Hematopoietic multipotent progenitor cell treated with erythropoietin and hydrocortisone succinate and interleukin-3 and kit ligand, for 6 days (in vitro differentiated cells): ENCODE measurements at regions not wholly inside any gene's neighbourhood (a gene's known extent, or its start where the extent isn't known, plus 50 kb on each side); places are given as distances from the start of the nearest gene placed in this dataset.

ENCODE experiments used
- DNase-seq: peaks from one replicate; pipeline ENCODE4 v3.0.0-alpha.2; 2015

DNA sequence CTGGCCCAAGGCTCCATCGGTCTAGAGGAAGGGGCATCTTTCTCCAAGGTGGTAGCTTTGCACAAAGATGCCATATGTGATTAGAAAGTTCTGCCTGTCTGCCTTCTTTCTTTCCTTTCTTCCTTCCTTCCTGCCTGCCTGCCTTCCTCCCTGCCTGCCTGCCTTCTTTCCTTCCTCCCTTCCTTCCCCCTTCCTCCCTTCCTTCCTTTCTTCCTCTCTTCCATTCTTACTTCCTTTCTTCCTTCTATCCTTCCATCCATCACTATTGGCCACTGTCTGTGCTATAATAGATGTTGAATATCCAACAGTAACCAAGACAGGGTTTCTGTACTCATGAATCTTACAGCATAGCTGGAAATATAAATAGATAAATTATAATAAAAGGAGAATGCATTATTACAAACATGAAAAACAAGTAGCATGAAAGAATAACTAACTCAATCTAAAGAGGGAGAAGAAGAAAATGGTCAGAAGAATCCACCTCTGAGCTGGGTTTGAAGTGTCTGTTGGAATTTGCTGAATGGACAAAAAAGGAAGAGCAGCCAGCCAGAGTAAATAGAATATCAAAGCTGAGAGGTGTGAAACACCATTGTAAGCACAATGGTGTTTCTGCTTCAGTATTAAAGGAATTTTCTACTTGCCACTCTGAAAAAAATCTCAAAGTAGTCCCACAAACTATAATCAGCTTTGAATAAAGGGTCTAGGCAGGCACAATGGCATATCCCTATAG is 250.6 kb upstream of the NR5A2 start:
- no peak for DNase-seq

GRCh38 chr1:199778324-199778955 is 249.1 kb upstream of the NR5A2 start:
- DNase-seq: peak; percentile 19

GRCh38 chr1:199780091-199780490 is 247.4 kb upstream of the NR5A2 start:
- DNase-seq: no peak

DNA sequence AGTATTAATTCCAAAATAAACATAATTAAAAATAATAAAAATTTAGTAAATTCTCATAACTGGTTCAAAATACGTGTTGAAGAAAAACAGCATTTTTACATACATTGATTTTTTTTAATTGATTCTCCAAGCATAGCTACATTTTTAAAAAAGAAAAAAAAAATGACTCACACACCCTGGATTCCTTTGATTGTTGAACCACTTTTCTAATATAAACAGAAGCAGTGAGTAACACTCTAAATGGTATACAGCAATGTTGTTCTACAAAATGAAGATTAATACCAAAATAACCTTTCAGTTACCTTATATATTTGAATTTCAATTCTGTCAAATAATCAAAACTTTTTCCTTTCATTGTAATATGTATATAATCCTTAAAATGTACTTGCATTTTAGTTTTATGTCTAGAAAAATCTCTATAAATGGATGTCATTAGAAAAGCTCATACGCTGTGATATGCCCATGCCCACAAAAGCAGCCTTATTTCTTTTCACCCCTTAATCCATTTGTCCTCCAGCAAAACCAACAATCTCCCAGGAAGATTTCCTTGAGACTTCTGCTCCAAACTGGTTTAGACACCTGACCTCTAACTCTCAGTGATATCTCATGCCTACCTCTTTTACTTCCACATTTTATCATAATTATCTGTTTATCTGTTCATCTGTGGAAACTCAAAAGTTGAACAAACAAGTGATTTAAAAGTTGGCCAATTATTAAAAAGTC is 246.4 kb upstream of the NR5A2 start:
- no peak for DNase-seq

GRCh38 chr1:199784138-199784895 is 243.2 kb upstream of the NR5A2 start:
- no peak for DNase-seq

DNA sequence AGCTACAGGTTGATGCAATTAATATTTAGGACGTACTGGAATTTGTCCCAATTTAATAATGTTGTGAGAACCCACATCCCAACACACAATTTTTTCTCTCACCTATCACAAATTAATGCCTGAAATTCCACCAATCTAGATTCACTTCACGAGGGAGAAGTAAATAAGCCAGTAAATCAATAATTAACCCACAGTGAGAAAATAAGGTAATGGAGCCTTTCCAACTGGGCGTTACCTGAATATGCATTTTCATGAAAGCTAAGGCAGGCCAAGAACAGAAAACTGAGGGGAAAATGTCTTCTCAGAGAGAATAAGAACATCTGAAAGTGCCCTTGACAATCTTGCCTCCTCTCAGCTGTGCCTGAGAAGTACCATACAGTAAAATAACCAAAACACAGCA is 240.8 kb upstream of the NR5A2 start:
- no peak for DNase-seq

- no peak for DNase-seq
Observed at GRCh38 chr1:199789141-199789540, 238.4 kb upstream of the NR5A2 start.

DNA sequence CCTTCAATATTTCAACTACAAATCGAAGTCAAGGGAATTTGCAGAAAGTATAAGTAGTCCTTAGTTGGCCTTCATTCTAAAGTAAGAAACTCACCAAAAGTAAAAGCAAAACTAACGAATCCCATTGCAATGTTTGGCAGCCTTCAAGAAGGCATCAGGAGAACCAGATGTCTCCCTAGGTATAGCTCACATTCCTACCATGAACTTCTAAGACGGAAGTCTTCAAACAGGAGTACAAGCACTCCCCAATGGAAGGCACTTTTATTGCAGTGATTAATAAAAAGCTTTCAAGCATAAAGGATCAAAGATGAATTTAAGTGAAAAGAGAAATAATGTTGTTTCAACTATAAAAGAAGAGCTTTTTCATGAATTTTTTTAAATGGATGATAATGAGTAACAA is 236.0 kb upstream of the NR5A2 start:
- DNase-seq: no peak

GRCh38 chr1:199792874-199793273 is 234.6 kb upstream of the NR5A2 start:
- no peak for DNase-seq

DNA sequence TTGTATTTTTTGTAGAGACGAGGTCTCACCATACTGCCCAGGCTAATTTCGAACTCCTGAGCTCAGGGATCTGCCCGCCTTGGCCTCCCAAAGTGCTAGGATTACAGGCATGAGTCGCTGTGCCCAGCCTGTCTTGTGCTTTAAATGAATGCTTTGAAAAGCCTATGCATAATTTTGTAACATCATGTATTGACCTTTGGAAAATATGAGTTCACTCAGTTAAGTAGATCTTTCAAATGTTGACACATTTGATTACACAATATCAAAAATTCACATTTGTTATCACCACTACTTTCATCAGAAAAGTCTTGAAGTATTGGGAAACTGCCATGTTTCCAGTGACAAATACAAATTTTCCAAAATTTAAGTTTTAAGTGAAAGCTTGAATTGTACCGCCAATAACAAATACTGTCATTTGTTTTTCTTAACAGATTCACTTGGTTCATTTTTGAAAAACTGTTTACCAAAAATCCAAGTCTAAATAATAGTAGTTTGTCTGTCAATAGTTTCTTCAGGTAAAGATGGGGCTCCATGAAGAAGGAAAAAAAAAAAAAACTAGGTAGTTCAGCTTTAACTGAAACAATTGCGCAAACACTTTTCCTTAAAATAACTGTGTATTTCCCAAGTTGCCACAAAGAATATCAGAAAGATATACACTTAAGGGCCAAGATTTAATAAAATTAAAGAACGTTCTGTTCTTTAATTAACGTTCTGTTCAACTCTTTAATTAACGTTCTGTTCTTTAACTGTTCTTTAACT is 233.2 kb upstream of the NR5A2 start:
- no peak for DNase-seq

- DNase-seq: no peak
Observed at GRCh38 chr1:199799116-199799515, 228.4 kb upstream of the NR5A2 start.

DNA sequence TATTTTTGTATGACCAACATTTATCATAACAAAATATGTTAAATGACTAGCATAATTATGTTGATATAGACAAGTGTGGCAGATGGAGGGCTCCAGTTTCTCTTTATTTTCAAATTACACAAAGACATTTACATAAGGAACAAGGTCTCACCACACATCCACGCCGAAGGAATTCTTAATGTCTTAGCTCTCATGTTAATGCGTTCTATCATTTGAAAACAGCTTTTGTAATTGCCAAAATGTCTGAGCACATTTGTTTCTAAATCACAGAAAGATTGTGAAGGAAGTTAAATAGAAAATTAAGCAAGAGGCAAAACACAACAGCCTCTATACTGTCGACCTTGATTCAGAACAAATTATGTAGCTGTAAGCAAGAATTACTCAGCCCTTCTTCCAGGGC is 223.0 kb upstream of the NR5A2 start:
- DNase-seq: no peak

GRCh38 chr1:199808110-199808870 is 219.2 kb upstream of the NR5A2 start:
- DNase-seq: no peak

- DNase-seq: no peak
Observed at GRCh38 chr1:199809311-199809710, 218.2 kb upstream of the NR5A2 start.

DNA sequence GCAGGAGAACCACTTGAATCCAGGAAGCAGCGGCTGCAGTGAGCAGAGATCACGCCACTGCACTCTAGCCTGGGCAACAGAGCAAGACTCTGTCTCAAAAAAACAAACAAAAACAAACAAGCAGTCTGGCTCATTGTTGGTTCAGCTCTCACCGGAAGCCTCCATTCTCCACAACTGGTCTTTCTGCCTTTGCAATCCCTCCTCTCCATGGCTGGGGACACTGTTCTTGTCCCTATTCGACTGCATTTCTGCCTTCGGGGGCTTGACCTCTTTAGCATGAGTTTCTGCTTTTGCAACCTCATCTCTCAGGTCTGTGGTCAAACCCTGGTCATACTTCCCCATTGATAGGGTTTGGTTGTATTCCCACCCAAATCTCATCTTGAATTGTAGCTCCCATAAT is 216.3 kb upstream of the NR5A2 start:
- DNase-seq: peak; percentile 3

GRCh38 chr1:199813198-199813597 is 214.3 kb upstream of the NR5A2 start:
- peak; percentile 7 for DNase-seq

- no peak for DNase-seq
Observed at GRCh38 chr1:199815947-199816346, 211.6 kb upstream of the NR5A2 start.

DNA sequence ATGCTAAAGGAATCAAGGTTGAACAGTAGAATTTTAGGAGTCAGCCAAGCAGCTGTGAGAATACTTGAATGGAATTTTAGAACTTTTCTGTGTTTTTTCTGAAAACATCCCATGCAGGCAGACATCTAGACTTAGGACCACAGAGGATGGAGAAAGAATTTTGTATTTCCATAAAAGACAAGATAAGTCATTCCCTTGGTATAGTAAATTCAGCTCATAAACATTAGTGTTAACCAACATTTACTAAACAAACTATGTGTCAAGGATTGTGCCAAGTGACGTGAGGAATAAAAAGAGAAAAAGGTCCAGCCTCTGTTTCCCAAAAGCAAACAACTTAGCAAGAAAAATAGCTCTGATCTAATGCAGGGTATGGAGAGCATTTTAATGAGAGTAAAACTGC is 210.2 kb upstream of the NR5A2 start:
- DNase-seq: no peak

GRCh38 chr1:199821029-199821779 is 206.3 kb upstream of the NR5A2 start:
- DNase-seq: no peak

DNA sequence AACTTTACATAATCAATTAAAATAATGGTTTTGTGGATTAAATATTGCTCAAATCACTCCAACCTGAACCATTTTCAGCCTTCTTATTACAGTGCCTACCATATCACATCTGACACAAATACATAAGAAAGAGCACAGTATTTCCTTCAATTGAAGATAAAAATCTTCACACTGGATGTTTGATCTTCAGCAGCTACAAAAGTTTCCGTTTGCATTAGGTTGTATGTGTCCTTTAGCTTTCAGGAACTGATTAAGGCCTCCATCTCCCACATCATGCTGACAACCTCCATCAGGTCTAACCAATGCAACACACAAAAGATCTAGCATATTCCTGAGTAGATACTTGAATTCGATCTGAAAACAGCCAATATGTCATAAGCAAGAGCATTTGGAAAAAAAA is 195.1 kb upstream of the NR5A2 start:
- no peak for DNase-seq

GRCh38 chr1:199834711-199835110 is 192.8 kb upstream of the NR5A2 start:
- DNase-seq: no peak
